IMR-90 (cell line): ENCODE measurements at regions not wholly inside any gene's neighbourhood (a gene's known extent, or its start where the extent isn't known, plus 50 kb on each side); places are given as distances from the start of the nearest gene placed in this dataset.

Experiments
- ATAC-seq: fragments of 200-7000 bp; cut with Tn5 transposase; 2 replicates; pipeline ENCODE4 v1.9.1; 2020; ENCODE audit warnings: low read depth, mild to moderate bottlenecking, moderate library complexity
- BruUV-seq: library from RNA; stranded (reverse); fragments of 400-500 nt; replicated peaks from 2 replicates; lab custom pipeline; 2021; lab: Mats Ljungman, UMichigan
- CTCF ChIA-PET: fragments of 300-600 bp; formaldehyde crosslinking; extraction: SDS; loops from one replicate; lab custom pipeline; 2021; ENCODE audit warnings: antibody characterized with exemption; lab: Yijun Ruan, JAX
- POLR2A ChIA-PET: fragments of 300-600 bp; sonication (Branson Sonifier 250); formaldehyde crosslinking; loops from one replicate; lab custom pipeline; 2022; ENCODE audit warnings: antibody characterized with exemption; ENCODE audit not compliant: unreplicated experiment; lab: Charles Lee
- DNase-seq: peaks from one replicate; pipeline ENCODE4 v3.0.0; 2013
- H2AFZ ChIP-seq: replicated peaks from 2 replicates; pipeline ENCODE3; 2013; ENCODE audit warnings: low read length, mild to moderate bottlenecking; ENCODE audit not compliant: poor library complexity
- H2AK5ac ChIP-seq: 2 replicates; pipeline ENCODE4 v1.6.1; 2013; ENCODE audit warnings: low read depth, low read length, inconsistent platforms
- H2AK9ac ChIP-seq: replicated peaks from 2 replicates; pipeline ENCODE3; 2013; ENCODE audit warnings: mild to moderate bottlenecking, low read depth, low read length, moderate library complexity; ENCODE audit not compliant: poor library complexity
- H2BK120ac ChIP-seq: 2 replicates; pipeline ENCODE4 v1.6.1; 2013; ENCODE audit warnings: low read depth, low read length, inconsistent platforms
- H2BK15ac ChIP-seq: 3 replicates; pipeline ENCODE4 v1.6.1; 2013; ENCODE audit warnings: low read depth, low read length, inconsistent platforms
- H2BK20ac ChIP-seq: 2 replicates; pipeline ENCODE4 v1.6.1; 2013; ENCODE audit warnings: low read depth, mild to moderate bottlenecking, inconsistent platforms, low read length, moderate library complexity
- H2BK5ac ChIP-seq: 2 replicates; pipeline ENCODE4 v1.6.1; 2013; ENCODE audit warnings: mild to moderate bottlenecking, low read depth, low read length, inconsistent platforms; ENCODE audit not compliant: poor library complexity, severe bottlenecking
- H3K14ac ChIP-seq: replicated peaks from 2 replicates; pipeline ENCODE4 v1.6.1; 2013; ENCODE audit warnings: low read depth, low read length, inconsistent platforms
- H3K18ac ChIP-seq: 2 replicates; pipeline ENCODE4 v1.6.1; 2013; ENCODE audit warnings: low read depth, low read length, control low read depth
- H3K23ac ChIP-seq: 2 replicates; pipeline ENCODE4 v1.6.1; 2013; ENCODE audit warnings: low read depth, low read length, inconsistent platforms
- H3K27ac ChIP-seq: 2 replicates; pipeline ENCODE4 v1.5.1; 2013; ENCODE audit warnings: mild to moderate bottlenecking, control low read depth, low read length; ENCODE audit not compliant: insufficient read depth
- H3K27me3 ChIP-seq: 2 replicates; pipeline ENCODE4 v1.6.1; 2013; ENCODE audit warnings: low read length; ENCODE audit not compliant: control insufficient read depth, insufficient read depth
- H3K36me3 ChIP-seq: 2 replicates; pipeline ENCODE4 v1.6.1; 2013; ENCODE audit warnings: low read length, mixed read lengths; ENCODE audit not compliant: control insufficient read depth, insufficient read depth
- H3K4ac ChIP-seq: 2 replicates; pipeline ENCODE4 v1.6.1; 2013; ENCODE audit warnings: low read depth, low read length, inconsistent platforms
- H3K4me1 ChIP-seq: 2 replicates; pipeline ENCODE4 v1.6.1; 2013; ENCODE audit warnings: low read length, mixed read lengths; ENCODE audit not compliant: control insufficient read depth, insufficient read depth
- H3K4me2 ChIP-seq: 2 replicates; pipeline ENCODE4 v1.6.1; 2013; ENCODE audit warnings: low read depth, mild to moderate bottlenecking, control low read depth, low read length, moderate library complexity
- H3K4me3 ChIP-seq: 2 replicates; pipeline ENCODE4 v1.5.1; 2013; ENCODE audit warnings: low read depth, mild to moderate bottlenecking, control low read depth, low read length, moderate library complexity; ENCODE audit not compliant: insufficient read depth
- H3K56ac ChIP-seq: 2 replicates; pipeline ENCODE4 v1.6.1; 2013; ENCODE audit warnings: low read length, inconsistent platforms; ENCODE audit not compliant: insufficient read depth; ENCODE audit errors: extremely low read depth
- H3K79me1 ChIP-seq, 2 experiments: 2 replicates each; pipeline ENCODE4 v1.6.1; 2013; ENCODE audit warnings: low read length in 2 of 2, inconsistent platforms in 1 of 2, low read depth in 1 of 2
- H3K9ac ChIP-seq: 2 replicates; pipeline ENCODE4 v1.6.1; 2013; ENCODE audit warnings: low read depth, low read length, control low read depth
- H3K9me1 ChIP-seq: 2 replicates; pipeline ENCODE4 v1.6.1; 2013; ENCODE audit warnings: low read length, inconsistent platforms; ENCODE audit not compliant: insufficient read depth
- H3K9me3 ChIP-seq: 2 replicates; pipeline ENCODE4 v1.6.1; 2013; ENCODE audit warnings: low read length; ENCODE audit not compliant: control insufficient read depth, insufficient read depth
- H4K20me1 ChIP-seq: 2 replicates; pipeline ENCODE4 v1.6.1; 2013; ENCODE audit warnings: low read length, inconsistent platforms; ENCODE audit not compliant: insufficient read depth
- H4K5ac ChIP-seq: 2 replicates; pipeline ENCODE4 v1.6.1; 2013; ENCODE audit warnings: mild to moderate bottlenecking, low read depth, low read length, control low read depth
- H4K8ac ChIP-seq, 2 experiments: 2 replicates each; pipeline ENCODE4 v1.6.1; 2013; ENCODE audit warnings: low read depth in 2 of 2, low read length in 2 of 2, control low read depth in 1 of 2, inconsistent platforms in 1 of 2
- H4K91ac ChIP-seq: 2 replicates; pipeline ENCODE4 v1.6.1; 2013; ENCODE audit warnings: low read depth, low read length, inconsistent platforms; ENCODE audit not compliant: insufficient read depth
- CEBPB ChIP-seq: IDR thresholded peaks from 2 replicates; pipeline ENCODE4 v1.6.1; 2012; ENCODE audit warnings: low read depth, low read length, improper control_type of control experiment
- CHD1 ChIP-seq: IDR thresholded peaks from 2 replicates; pipeline ENCODE4 v1.6.1; 2012; ENCODE audit warnings: low read depth, low read length, improper control_type of control experiment
- FOS ChIP-seq: fragments of 150-350 bp; IDR thresholded peaks from 2 replicates; pipeline ENCODE4 v1.6.1; 2016; ENCODE audit warnings: low read depth, low read length
- NFE2L2 ChIP-seq: fragments of 150-350 bp; IDR thresholded peaks from 2 replicates; pipeline ENCODE4 v1.6.1; 2016; ENCODE audit warnings: low read depth, mild to moderate bottlenecking, low read length
- RAD21 ChIP-seq: IDR thresholded peaks from 2 replicates; pipeline ENCODE4 v1.6.1; 2012; ENCODE audit warnings: low read length, improper control_type of control experiment
- RCOR1 ChIP-seq: IDR thresholded peaks from 2 replicates; pipeline ENCODE4 v1.6.1; 2012; ENCODE audit warnings: mild to moderate bottlenecking, low read length, improper control_type of control experiment; ENCODE audit not compliant: insufficient replicate concordance
- SMC3 ChIP-seq: fragments of 150-350 bp; IDR thresholded peaks from 2 replicates; pipeline ENCODE4 v1.6.1; 2016; ENCODE audit warnings: low read depth, mild to moderate bottlenecking, antibody characterized with exemption, low read length, moderate library complexity
- WGBS, 2 experiments: methylation state at CpG; one replicate each; pipeline versions ENCODE4 v1.1.5 to v1.1.7; 2013; ENCODE audit warnings: missing lambda C conversion rate in 2 of 2; ENCODE audit not compliant: insufficient read length in 1 of 2; ENCODE audit errors: extremely low coverage in 2 of 2; 5-methylcytosine and 5-hydroxymethylcytosine counted together
- dilution Hi-C: fragments of 300-500 bp; cut with HindIII; formaldehyde crosslinking; loops from one replicate; pipeline ENCODE4 v1.14.3; 2018; ENCODE audit warnings: low sequenced_read_pairs; ENCODE audit not compliant: unreplicated experiment
- in situ Hi-C: fragments of 300-500 bp; cut with MboI; formaldehyde crosslinking; loops from 3 replicates; pipeline ENCODE4 v1.14.3; 2019; ENCODE audit warnings: low sequenced_read_pairs, inconsistent platforms, mixed read lengths
- intact Hi-C: fragments of 100-400 bp; cut with micrococcal nuclease; formaldehyde crosslinking; loops from 2 replicates; pipeline ENCODE4 v1.10.0; 2022
- TF ChIP-seq, protein P1 (sequence below): conservative IDR thresholded peaks from 2 replicates; pipeline ENCODE4 v1.5.1; 2012; ENCODE audit warnings: mild to moderate bottlenecking, low read depth, low read length, improper control_type of control experiment

DNA sequence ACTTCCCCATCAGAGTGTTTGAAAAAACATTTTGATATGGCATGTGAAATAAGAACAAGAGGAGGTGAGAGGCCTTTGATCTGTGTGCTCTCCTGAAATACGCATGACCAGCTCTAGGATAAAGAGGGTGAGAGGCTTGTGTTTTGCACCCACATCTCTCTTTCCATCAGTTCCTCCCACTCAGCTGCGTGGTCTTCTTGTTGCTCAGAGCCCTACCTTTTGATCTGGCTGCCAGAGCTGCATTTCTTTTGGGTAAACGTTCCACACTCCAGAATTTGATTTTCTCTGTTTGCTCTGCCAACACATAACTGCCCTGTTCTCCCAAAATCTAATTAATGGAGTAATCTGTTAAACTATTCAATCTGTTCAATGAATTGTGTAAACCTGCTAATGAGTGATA lies 72.0 kb upstream of the FN1 start:
- peaks cover 10% of the 10 kb centered on the region for H3K4me1 ChIP-seq
- intact Hi-C loops (no loop called here), dilution Hi-C loops (no loop called here), in situ Hi-C loops (no loop called here)
- H2BK20ac ChIP-seq = no peak overlapping the region
- no peak overlapping the region for H3K9ac ChIP-seq
- ATAC-seq (no peak), DNase-seq (no peak)
- 0 out of 3 replicates have a peak overlapping the region, but pooled peaks have one; percentile 68 for H2BK15ac ChIP-seq
- no peak overlapping the region for H3K56ac ChIP-seq
- H2AFZ ChIP-seq = no peak overlapping the region
- no peak overlapping the region for H3K4ac ChIP-seq
- POLR2A ChIA-PET = no interaction called here
- CTCF ChIA-PET = interaction anchor here (1.1 kb wide), 1 partner anchor 13 kb away, joined by 3 read pairs; no protein-coding TSS in a partner anchor
- WGBS, 2 experiments = no CpG with 5 or more reads among the region's 3 CpGs
- no peak overlapping the region for H2BK120ac ChIP-seq
- H4K8ac ChIP-seq = peak overlapping the region; percentile 51 to 53; a peak in 1 of 4 replicates
- no peak overlapping the region for H2AK5ac ChIP-seq
- H3K23ac ChIP-seq = no peak overlapping the region
- H3K36me3 ChIP-seq = no peaks in the 10 kb centered on the region
- no peak overlapping the region for H3K27ac ChIP-seq
- H3K4me2 ChIP-seq = no peak overlapping the region
- no peaks in the 10 kb centered on the region for H3K9me1 ChIP-seq
- no peaks in the 10 kb centered on the region for H3K79me1 ChIP-seq
- H4K91ac ChIP-seq = peak overlapping the region; percentile 53; the same call in 1 of the 2 replicates
- no peaks in the 10 kb centered on the region for H3K27me3 ChIP-seq
- BruUV-seq = no TSS peak
- H4K20me1 ChIP-seq = no peaks in the 10 kb centered on the region
- no peak overlapping the region for H3K4me3 ChIP-seq
- H3K9me3 ChIP-seq = no peaks in the 10 kb centered on the region
- H4K5ac ChIP-seq = peak overlapping the region; percentile 49; the same call in 1 of the 2 replicates
- no peak overlapping the region for H2BK5ac ChIP-seq
- H2AK9ac ChIP-seq = no peak overlapping the region
- H3K14ac ChIP-seq = no peak overlapping the region
- H3K18ac ChIP-seq = peak overlapping the region; percentile 55; the same call in 1 of the 2 replicates
- TF ChIP-seq CEBPB (no peak), CHD1 (no peak), SMC3 (no peak), RCOR1 (no peak), NFE2L2 (no peak), FOS (no peak), RAD21 (no peak)
- TF ChIP-seq, protein P1, sequence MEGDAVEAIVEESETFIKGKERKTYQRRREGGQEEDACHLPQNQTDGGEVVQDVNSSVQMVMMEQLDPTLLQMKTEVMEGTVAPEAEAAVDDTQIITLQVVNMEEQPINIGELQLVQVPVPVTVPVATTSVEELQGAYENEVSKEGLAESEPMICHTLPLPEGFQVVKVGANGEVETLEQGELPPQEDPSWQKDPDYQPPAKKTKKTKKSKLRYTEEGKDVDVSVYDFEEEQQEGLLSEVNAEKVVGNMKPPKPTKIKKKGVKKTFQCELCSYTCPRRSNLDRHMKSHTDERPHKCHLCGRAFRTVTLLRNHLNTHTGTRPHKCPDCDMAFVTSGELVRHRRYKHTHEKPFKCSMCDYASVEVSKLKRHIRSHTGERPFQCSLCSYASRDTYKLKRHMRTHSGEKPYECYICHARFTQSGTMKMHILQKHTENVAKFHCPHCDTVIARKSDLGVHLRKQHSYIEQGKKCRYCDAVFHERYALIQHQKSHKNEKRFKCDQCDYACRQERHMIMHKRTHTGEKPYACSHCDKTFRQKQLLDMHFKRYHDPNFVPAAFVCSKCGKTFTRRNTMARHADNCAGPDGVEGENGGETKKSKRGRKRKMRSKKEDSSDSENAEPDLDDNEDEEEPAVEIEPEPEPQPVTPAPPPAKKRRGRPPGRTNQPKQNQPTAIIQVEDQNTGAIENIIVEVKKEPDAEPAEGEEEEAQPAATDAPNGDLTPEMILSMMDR = no peak
